ENCODE measurements at regions not wholly inside any gene's neighbourhood (a gene's known extent, or its start where the extent isn't known, plus 50 kb on each side); places are given as distances from the start of the nearest gene placed in this dataset.

GRCh38 chr17:65468321-65468720 lies 93.1 kb downstream of the AXIN2 start:
- TF ChIP-seq POLR2AphosphoS5 (IDR thresholded peaks at IDR 0.05; ENCODE audit: low read depth) (no peak), EZH2phosphoT487 (IDR thresholded peaks at IDR 0.05; ENCODE audit: unreplicated experiment) (no peak), CREB1 (CRISPR knock-in tag; IDR thresholded peaks at IDR 0.05; ENCODE audit: low read depth) (no peak), CTCF (conservative IDR thresholded peaks at IDR 0.05; ENCODE audit: low read depth in 2 of 2) (no peak), ZNF114 (CRISPR knock-in tag; IDR thresholded peaks at IDR 0.05) (no peak), EZH2 (IDR thresholded peaks at IDR 0.05; ENCODE audit: low read depth, unreplicated experiment) (no peak), JUNB (IDR thresholded peaks at IDR 0.05; ENCODE audit: unreplicated experiment) (no peak), STAT1 (IDR thresholded peaks at IDR 0.05; ENCODE audit: unreplicated experiment) (no peak), NANOG (IDR thresholded peaks at IDR 0.05; ENCODE audit: borderline replicate concordance) (no peak), ZNF331 (CRISPR knock-in tag; IDR thresholded peaks at IDR 0.05; ENCODE audit: low read depth) (no peak), REST (IDR thresholded peaks at IDR 0.05; ENCODE audit: unreplicated experiment) (no peak)
